HG02884 (cell line): ENCODE measurements at regions not wholly inside any gene's neighbourhood (a gene's known extent, or its start where the extent isn't known, plus 50 kb on each side); places are given as distances from the start of the nearest gene placed in this dataset.
"Not testable (repeated sequence)": the region's sequence is repeated elsewhere in the genome, so short reads cannot be mapped to it uniquely, and the experiment has no call there.

ENCODE experiments used
- ATAC-seq: cut with Tn5 transposase; IDR thresholded peaks from one replicate; pipeline ENCODE4 v1.9.1; 2021; ENCODE audit warnings: mild to moderate bottlenecking, moderate library complexity; ENCODE audit not compliant: unreplicated experiment

GRCh38 chr10:65786279-65786678, 1139.6 kb upstream of the LRRTM3 start:
- no peak for ATAC-seq

GRCh38 chr10:65787571-65787970, 1138.3 kb upstream of the LRRTM3 start:
- no peak for ATAC-seq

- ATAC-seq = no peak
Observed at GRCh38 chr10:65788271-65788670, 1137.6 kb upstream of the LRRTM3 start.

- ATAC-seq = no peak
Observed at GRCh38 chr10:65791979-65792378, 1133.9 kb upstream of the LRRTM3 start.

- ATAC-seq = no peak
Observed at GRCh38 chr10:65793738-65794425, 1132.0 kb upstream of the LRRTM3 start.

- not testable (repeated sequence) for ATAC-seq
Observed at GRCh38 chr10:65794861-65795260, 1131.0 kb upstream of the LRRTM3 start.

- ATAC-seq = no peak
Observed at GRCh38 chr10:65796472-65796871, 1129.4 kb upstream of the LRRTM3 start.

GRCh38 chr10:65798133-65798532, 1127.7 kb upstream of the LRRTM3 start:
- no peak for ATAC-seq

- no peak for ATAC-seq
Observed at GRCh38 chr10:65802391-65802790, 1123.4 kb upstream of the LRRTM3 start.

GRCh38 chr10:65805511-65805910, 1120.3 kb upstream of the LRRTM3 start:
- no peak for ATAC-seq

- ATAC-seq = no peak
Observed at GRCh38 chr10:65805993-65806392, 1119.8 kb upstream of the LRRTM3 start.

- ATAC-seq = no peak
Observed at GRCh38 chr10:65808687-65809333, 1117.0 kb upstream of the LRRTM3 start.

GRCh38 chr10:65811931-65812525, 1113.8 kb upstream of the LRRTM3 start:
- no peak for ATAC-seq

GRCh38 chr10:65816536-65816935, 1109.3 kb upstream of the LRRTM3 start:
- no peak for ATAC-seq

GRCh38 chr10:65818990-65819389, 1106.8 kb upstream of the LRRTM3 start:
- ATAC-seq = no peak

- ATAC-seq = no peak
Observed at GRCh38 chr10:65827359-65827758, 1098.5 kb upstream of the LRRTM3 start.

- ATAC-seq = no peak
Observed at GRCh38 chr10:65838811-65839210, 1087.0 kb upstream of the LRRTM3 start.

GRCh38 chr10:65843203-65843602, 1082.6 kb upstream of the LRRTM3 start:
- ATAC-seq = no peak

GRCh38 chr10:65845916-65846315, 1079.9 kb upstream of the LRRTM3 start:
- ATAC-seq = no peak

GRCh38 chr10:65846541-65846940, 1079.3 kb upstream of the LRRTM3 start:
- no peak for ATAC-seq

- ATAC-seq = no peak
Observed at GRCh38 chr10:65846949-65847348, 1078.9 kb upstream of the LRRTM3 start.
